ENCODE measurements at regions not wholly inside any gene's neighbourhood (a gene's known extent, or its start where the extent isn't known, plus 50 kb on each side); places are given as distances from the start of the nearest gene placed in this dataset.
"Not testable (repeated sequence)": the region's sequence is repeated elsewhere in the genome, so short reads cannot be mapped to it uniquely, and the experiment has no call there.

DNA sequence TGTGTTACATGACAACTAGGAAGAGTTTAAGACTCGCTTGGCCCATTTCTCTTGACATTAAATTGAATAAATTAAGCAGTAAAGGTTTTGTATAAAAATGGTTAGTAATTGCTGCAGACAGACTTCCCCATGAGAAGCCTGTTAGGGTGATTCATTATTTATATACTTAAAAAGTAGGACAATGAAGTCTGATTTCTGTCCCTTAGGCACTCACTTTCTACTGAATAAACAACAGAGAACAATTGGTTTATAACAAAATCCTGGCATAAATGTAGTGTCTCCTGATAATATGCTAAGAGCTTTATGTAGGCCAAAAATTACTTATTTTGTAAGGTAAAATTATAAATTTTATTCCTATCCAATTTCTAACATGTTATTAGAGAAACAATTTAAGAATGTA, 2138.5 kb upstream of the PCDH20 start:
- no peak for DNase-seq

DNA sequence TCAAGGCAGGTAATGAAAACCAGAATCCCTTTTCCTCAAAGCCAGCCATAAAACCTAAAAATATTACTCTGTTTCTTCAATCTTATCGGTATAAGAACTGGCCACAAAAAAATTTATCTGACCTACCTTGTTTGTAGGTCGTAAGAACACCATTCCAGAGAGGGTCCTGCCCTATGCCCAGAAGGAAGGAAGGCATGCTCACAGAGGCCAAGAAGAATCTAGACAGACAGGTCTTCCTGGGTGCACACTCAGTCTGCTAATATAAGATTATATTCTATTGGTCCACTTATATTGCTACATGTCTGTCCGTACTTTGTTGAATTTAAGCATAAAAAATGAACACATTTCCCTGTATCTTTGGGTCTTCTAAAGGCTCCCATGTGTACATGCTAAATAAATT, 2136.1 kb upstream of the PCDH20 start:
- no peak for DNase-seq

DNA sequence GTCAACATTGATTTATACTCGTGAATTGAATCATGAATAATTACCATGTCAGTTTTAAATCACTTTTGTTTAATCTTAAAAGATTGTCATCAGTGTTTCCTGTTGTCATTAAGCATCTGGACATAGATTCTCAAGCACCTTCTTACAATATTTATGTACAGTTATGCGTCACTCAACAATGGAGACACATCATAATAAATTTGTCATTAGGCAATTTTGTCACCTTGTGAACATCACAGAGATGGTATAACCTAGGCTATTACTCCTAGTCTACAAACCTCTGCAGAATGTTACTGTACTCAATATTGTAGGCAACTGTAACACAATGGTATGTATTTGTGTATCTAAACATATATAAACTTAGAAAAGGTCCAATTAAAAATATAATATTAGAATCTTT, 2130.9 kb upstream of the PCDH20 start:
- DNase-seq: no peak

DNA sequence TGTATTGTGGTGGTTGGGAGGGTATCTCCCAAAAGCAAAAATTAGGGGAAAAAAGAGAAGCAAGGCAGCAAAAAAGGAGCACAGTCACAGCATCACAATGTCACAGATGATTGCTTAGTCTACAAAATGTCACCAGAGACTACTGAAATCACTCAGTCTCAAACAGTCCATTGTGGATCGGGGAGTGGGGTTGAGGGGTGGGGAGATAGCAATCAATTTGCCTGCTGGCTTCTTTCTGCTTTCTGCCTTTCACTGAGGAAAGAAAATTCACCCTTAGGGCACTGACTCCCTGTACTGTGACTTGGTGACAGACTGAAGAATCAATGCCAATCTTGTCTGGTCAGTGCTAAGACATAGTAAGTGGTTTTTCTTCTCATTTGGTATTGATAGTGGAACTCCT, 2127.1 kb upstream of the PCDH20 start:
- DNase-seq: no peak

DNA sequence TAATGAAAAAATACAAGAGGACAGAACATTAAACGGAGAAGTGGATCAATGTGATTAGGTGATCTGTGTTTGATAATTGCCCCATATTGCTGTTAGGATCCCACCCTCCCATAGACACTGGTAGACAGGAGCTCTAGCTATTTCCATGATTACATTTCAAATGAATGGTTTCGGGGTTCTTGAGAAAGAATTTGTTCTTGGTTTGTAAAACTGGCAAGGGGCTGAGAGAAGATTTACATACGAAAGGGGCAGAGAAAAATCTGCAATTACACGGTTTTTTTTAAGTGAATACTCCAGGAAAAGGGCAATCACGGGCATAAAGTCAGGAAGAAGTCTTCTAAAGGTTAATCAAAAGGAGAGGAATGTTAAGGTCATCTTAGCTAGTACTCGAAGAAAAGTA, 2125.7 kb upstream of the PCDH20 start:
- no peak for DNase-seq

DNA sequence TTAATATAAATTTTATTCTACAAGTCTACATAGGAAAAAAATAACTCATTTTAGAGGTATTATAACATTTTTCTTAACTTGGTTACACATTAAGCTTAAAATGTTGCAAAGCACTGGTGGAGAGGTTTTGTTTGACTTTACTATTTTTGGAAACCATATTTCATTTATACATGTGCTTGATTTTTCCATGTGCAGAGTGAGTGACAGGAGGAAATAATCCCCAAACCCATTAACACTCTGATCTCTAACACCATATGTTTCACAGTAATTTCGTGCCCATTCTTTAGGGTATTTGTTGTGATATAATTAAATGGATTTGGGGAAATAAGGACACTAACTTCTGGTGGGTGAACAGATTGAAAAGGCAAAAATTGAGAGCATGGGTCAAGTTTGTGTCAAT, 2124.4 kb upstream of the PCDH20 start:
- no peak for DNase-seq

DNA sequence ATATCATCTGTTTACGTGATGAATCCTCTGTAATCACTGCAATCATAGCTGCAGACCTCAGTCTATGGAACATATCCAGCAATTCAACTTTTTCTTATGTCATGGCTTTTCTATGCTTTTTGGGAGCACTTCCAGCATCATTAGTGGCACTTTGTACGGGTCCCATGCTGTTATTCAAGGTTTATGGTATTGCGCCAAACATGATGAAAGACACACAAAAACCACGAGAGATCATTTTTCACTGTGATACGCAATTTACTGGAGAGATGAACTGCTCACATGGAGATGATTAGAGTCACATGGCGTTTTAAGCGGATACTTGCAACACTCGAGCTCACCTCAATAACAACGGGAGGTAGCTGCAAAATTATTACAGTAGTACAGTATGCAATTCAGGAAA, 2101.7 kb upstream of the PCDH20 start:
- DNase-seq: no peak

DNA sequence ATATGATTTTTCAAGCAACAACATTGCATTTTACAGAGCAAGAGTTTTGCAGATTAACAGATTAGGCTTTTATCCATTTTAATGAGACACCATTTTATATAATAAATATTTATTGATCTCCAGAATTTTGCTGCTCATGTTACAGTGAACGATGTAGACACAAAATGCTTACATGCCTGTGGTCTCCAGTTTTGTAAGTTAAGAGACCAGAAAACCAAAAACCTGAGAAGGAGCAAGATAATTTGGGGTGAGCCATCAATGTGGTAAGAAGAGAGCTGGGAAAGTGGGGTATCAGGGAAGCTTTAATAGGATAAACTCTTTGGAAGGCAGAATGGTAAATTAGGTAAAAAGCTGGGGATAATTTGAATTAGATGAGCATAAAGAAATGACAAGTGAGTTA, 2100.5 kb upstream of the PCDH20 start:
- DNase-seq: no peak

DNA sequence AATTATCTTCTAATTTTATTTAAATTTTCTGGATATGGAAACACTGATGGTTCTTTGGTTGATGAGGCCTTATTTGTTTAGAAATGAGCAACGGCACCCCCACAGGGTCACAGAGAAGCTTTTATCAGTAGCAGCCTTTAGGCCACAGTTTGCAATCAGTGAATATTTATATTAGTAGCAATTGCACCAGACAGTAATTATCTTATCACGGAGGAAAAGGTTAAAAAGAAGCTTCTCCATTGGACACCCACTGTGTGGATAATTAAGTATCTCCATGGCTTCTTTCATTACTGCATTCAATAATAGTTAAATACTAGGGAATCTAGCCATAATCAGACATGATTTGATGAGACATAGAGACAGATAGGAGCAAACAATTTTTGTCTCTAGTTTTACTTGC, 2099.2 kb upstream of the PCDH20 start:
- no peak for DNase-seq

DNA sequence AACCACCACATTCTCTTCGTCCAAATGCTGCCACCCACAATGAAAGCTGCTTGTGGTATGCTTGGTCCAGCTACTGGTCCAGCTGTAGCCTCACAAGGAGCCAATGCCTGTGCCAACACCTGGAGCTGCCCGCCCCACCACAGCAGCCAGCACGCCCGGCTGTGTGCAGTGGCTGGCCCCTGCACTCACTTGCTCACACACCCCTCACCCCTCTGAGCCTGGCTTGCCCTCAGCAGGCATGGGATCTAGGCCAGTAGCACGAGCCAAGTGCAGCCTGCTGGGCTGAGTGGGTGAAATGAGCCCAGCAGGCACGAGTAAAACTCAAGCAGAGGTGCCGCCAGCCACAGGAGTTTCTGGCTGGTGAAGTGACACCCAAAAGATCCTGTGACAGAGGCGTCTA, 2096.4 kb upstream of the PCDH20 start:
- DNase-seq: no peak

DNA sequence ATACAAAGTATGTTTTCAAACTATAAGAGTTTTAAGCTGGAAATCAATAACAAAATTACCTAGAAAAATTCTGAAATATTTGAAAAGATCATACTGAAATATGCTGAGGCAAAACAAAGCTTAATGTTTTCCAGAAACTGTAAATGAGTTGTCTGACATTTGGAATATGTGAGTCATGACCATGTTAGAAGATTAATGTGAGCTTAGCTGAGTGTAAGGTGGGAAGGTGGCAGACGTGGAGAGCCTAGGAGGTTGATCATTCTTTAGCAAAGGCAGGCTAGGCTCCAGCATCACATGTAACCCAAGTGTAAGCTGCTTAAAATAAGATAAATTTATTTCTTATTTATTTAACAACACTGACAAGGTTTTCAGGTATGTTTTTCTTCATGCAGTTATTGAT, 2086.1 kb upstream of the PCDH20 start:
- DNase-seq: no peak

DNA sequence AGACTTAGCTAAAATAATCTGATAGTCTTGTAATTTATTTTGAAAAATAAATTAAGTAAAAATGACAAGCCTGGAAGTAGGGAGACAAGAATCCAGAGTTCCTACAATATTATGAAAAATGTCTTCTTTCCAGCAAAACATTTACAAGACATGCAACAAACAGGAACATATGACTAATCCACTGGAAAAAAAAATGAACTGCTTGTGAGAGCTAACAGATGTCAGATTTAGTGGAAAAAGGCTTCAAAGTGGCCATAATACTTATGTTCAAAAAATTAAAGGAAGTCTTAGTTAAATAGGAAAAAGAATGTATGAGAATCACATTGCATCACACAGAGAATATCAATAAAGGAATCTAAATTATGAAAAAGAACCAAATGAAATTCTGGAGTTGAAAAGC, 2082.0 kb upstream of the PCDH20 start:
- no peak for DNase-seq

DNA sequence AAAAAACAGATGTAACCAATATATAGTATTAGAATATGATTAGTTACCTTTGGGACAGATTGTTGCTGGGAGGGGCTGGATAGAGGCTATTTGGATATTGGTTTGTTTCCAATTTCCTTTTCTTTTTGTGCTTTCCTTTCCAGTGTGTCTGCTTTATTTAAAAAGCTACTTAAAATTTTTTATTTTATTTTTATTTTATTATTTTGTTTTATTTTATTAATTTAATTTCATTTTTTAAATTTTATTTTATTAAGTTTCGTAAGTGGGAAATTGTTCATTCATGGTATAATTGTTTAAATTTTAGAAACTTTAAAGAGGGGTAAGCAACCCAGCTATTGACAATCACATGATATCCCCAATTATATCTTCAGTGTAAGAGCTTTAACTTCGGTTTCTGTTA, 2077.0 kb upstream of the PCDH20 start:
- no peak for DNase-seq

DNA sequence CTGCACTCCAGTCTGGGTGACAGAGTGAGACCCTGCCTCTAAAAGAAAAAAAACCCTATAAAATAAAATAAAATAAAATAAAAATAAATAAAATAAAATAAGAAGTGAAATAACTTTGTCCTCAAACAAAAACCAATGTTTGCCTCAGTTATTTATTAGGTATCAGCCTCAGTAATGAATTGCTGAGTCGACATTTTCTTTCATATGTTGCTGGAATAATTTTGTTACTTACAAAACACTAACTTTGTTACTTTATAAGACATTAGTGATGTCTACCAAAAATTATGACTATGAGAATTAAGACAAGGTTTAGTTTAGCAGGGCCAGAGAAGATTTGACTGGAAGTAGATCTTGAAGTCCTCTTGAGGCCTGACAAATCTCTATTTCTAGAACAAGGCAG, 2074.5 kb upstream of the PCDH20 start:
- no peak for DNase-seq

DNA sequence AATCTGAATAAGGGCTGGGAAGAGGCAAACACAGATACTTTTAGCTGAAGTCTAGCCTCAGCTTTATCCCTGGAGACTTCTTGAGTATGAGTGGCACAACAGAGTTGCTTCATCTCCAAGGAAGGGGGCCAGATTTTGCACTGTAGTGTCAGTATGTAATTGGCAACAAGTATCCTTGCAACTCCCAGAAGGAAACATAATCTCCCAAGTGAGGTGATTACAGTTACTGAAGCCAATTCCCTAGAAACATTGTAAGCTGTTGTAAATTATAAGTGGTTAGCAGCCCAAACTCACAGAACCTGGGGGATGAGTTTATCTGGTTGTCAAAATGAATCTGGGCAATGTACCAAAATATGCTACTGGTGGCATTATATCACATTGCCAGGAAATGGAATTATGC, 2065.7 kb upstream of the PCDH20 start:
- DNase-seq: no peak

DNA sequence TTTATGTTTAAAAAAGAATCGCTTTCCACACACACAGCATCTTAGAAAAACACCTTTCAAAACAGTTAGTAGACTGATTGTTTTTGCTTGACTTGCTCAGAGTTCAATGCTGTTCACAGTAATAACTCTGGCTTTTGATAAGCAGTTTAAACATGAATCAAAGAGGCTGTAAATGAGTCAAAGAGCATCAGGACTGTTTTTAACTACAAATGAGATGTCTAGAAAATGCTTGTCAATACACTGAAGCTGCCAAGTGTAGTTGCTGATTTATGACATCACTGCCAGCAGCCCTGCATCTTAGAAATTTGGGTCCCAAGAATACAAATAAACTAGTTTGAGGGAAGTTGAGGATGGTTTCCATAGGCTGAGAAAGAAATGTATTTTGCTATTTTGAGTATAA, 2057.1 kb upstream of the PCDH20 start:
- no peak for DNase-seq

DNA sequence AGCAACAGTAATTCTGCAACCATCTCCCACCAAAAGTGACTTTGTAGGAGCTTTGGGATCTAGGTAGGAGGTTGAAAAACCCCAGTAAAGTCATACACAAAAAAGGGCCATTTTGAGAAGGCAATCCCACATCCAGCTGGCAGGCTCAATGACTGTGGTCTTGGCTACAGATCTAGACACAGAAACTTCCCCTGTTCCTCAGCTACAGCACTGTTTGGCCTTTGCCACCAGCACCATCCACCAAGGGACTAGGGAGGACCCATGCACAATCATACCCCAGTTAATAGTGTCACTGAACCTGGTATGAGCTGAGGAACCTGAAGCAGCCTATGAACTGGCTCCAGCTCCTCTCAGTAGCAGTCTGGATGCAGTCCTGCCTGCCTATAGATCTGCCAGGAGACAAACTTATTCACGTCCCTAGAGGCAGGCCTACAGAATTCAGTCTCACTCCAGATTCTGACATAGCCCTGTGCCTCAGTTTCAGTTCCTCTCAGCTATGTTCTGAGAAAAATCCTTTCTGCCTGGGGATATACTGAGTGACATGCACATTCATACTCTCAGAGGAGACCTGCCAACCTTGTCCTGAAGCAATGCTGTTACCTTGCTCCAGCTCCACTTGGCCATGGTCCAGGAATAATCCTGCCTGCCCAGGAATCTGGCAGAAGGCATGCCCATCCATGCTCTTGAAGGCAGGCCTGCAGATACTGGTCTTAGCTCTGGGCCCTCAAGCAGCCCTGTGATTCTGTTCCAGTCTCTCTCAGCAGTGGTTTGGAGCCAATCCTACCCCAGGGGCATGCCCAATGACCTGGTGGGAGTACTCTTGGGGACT, 2048.3 kb upstream of the PCDH20 start:
- DNase-seq: no peak

DNA sequence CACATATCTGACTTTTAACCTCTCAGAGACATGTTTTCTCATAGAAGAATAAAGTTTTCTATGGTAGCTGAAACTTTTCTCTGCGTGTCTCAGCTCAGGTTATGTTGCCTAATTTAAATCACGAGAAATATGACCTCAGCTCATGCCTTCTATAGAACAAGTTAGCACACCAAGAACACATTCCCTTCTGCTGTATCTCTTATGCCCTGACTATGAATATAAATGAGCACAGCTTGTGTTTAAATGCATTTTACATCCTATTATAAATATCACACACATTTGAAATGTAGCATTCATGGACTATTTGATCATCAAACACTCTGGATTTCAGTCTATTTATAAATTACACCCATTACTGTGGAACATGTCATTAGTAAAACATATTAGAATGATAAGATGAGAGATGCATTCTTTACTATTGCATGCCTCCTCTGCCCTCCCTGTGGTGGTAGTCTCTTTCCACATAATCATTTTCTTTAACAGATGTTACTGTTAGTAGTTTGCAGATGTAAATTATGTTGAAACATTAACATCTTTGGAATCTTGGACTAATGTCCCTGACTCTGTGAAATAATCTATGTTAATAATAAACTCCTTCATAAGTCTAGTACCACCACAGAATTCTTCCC, 2044.9 kb upstream of the PCDH20 start:
- no peak for DNase-seq

DNA sequence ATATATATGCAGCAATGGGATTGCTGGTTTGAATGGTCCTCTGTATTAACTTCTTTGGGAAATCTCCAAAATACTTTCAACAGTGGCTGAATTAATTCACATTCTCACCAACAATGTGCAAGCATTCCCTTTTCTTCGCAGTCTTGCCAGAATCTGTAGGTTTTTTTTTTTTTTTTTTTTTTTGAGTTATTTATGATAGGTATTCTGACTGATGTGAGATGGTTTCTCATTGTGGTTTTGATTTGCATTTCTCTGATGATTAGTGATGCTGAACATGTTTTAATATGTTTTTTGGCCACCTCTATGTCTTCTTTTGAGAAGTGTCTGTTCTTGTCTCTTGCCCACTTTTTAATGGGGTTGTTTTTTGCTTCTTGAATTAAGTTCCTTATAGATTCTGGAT, 2041.5 kb upstream of the PCDH20 start:
- no peak for DNase-seq

DNA sequence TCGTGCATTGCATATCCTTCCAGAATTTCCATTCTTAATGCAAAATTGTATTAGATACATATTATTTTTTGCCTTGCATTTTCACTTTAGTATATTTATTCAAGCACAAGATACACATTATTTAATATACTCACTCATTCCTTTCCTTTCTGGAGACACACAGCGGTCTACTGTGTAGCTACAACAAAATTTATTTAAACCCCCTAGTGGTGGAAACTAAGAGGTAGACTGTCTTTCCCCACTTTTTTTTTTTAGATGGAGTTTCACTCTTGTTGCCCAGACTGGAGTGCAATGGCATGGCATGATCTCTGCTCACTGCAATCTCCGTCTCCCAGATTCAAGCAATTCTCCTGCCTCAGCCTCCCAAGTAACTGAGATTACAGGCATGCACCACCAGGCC, 2040.3 kb upstream of the PCDH20 start:
- DNase-seq: no peak

DNA sequence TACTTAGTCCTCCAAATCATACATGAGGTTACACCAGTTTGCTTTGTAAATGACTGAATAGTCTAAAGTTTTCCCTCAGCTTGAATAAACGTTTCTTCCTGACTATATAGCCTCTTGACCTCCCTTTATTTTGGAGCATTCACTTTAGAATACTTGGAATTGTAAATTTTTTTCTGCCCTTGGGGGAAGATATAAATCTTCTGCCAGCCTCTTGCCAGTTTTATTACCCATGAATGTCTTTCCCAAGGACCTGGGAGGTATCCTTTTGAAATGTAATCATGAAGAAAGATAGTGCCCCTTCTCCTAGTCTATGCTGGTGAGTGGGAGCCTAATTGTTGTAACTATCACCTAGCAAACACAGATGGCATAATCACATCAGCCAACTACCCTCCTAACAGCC, 2033.9 kb upstream of the PCDH20 start:
- no peak for DNase-seq

DNA sequence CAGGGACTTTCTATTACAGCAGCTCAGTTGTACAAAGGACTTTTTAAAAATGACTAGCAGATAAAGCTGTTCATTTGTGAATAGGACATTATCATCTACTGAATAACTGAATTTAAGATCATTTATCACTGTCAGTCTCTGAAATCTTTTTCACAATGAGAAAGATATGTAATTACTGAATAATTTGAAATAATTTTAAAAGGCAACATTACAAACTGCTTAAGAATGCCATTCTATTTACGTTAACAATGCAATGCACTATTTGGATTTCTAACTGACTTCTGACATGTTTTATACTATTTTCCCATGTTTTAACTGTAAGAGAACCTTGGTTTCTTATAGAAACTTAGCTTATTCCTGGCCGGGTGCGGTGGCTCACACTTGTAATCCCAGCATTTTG, 2033.0 kb upstream of the PCDH20 start:
- DNase-seq: no peak

DNA sequence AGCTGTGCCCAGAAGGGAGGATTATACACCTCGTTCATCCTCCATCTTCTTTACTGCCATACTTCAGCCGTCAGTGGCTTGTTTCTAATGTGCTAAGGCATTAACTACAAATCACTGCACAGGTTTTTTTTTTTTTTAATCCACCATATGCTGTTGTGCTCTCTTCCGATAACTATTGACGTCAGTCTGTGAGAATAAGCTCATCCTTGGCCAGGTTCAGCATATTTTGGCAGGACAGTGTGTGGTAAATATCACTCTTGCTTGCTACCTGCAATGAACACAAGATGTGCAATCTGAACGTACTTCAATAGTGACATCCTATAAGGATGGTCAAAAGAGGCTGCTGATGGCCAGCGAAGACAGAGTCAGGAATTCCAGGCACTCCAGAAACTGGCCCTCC, 2030.7 kb upstream of the PCDH20 start:
- no peak for DNase-seq

DNA sequence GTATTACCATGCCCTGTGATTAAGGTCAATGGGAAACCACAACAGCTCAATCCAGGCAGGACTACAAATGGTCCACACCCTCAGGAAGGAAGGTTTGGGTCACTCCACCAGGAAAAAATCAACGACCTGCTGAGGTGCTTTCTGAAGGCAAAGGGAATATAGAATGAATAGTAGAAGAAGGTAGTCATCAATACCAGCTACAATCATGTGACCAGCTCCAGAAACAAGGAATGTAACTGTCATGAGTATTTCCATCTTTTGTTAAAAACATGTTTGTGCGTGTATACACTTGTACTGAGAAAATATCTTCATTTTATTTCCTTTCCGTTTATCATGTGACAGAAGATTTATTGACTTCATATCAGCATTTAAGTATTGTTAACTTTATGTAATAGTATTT, 2028.6 kb upstream of the PCDH20 start:
- not testable (repeated sequence) for DNase-seq

DNA sequence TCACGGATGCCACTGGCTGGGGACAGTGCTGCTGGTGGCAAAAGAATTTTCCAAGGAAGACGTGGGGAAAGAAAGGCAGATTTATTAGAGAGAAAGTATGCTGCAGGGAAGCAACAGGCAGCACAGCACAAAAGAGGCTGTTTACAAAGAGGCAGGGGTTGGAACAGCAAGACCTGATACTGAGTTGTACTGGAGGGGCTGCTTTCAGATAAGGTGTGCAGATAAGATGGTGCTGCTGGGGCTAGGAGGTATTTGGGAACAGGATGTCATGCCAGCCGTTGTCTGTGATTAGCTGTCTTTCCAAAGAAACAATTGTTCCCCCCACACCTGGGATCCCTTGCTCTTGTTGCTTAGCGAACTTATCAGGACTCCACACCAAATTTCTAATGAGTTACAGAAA, 2023.3 kb upstream of the PCDH20 start:
- no peak for DNase-seq
